ENCODE measurements at regions not wholly inside any gene's neighbourhood (a gene's known extent, or its start where the extent isn't known, plus 50 kb on each side); places are given as distances from the start of the nearest gene placed in this dataset.

DNA sequence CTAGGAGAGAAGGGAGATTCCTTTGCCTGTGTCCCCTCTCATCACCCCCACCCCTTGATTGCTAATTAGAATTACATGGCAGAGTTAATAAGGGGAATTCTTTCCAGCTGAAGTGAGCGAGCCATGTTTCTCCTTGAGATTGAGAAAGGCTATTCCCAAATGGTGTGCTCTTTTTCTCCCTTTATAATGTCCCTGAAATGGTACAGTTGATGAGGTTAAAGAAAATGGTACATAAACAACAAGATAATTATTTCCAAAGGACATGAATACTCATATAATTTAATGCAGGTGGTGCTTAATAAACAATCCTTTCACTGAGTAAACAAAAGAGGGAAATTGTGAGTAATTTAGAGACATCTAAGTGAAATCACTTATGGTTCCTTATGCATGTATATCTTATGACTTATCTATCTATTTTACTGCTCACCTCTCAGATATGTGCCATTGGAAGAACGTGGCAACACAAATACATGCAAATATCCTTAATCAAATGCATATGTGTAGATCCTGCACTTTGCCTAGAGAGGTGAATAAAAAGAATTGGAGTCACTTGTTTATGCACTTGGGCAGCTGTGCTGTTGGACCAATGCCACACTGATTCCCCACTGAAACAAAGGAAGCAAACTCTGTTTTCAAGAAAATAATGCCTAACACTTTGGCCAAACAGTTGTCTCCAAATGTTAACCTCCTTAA, 106.6 kb upstream of the WDR44 start:
- Histone ChIP-seq H3K27me3 (ENCODE audit: control insufficient read depth in 1 of 2, insufficient read depth in 2 of 2, low read length in 2 of 2) (no peaks in the 10 kb centered on the region), H4K20me1 (ENCODE audit: insufficient read depth, low read length) (no peaks in the 10 kb centered on the region), H3K9me3 (ENCODE audit: low read length) (no peaks in the 10 kb centered on the region), H3K9ac (ENCODE audit: insufficient read depth, low read depth, low read length) (no peak overlapping the region), H3K36me3 (replicated peaks in 1 of 2; ENCODE audit: control insufficient read depth in 1 of 2, insufficient read depth in 2 of 2, low read length in 2 of 2) (no peaks in the 10 kb centered on the region), H3K4me2 (ENCODE audit: low read depth, low read length) (no peak overlapping the region), H3K27ac (ENCODE audit: extremely low read length, insufficient read depth, low read length) (no peak overlapping the region), H3K79me2 (ENCODE audit: insufficient read depth, low read length) (no peaks in the 10 kb centered on the region), H2AFZ (ENCODE audit: low read length) (no peak overlapping the region), H3K4me1 (ENCODE audit: insufficient read depth, low read length) (no peaks in the 10 kb centered on the region), H3K4me3 (replicated peaks in 1 of 3; ENCODE audit: insufficient read depth in 1 of 3, low read depth in 2 of 3, low read length in 3 of 3) (no peak overlapping the region)
- intact Hi-C loops (cut with micrococcal nuclease; ENCODE audit: unreplicated experiment) = no loop called here
- no TSS peak for BruUV-seq (replicated peaks)
- in situ Hi-C loops (cut with HindIII; ENCODE audit: extremely low pct_ligation_motif_present, low pct_unique_long_range_greater_than_20kb) = no loop called here
- WGBS (ENCODE audit: low lambda C conversion rate) = 13% methylated on average over 2 of the region's 2 CpGs
- ATAC-seq (no peak), FAIRE-seq (no peak), DNase-seq (ENCODE audit: low spot score) (no peak)
- TF ChIP-seq, protein P1, sequence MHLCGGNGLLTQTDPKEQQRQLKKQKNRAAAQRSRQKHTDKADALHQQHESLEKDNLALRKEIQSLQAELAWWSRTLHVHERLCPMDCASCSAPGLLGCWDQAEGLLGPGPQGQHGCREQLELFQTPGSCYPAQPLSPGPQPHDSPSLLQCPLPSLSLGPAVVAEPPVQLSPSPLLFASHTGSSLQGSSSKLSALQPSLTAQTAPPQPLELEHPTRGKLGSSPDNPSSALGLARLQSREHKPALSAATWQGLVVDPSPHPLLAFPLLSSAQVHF (CRISPR knock-in tag; IDR thresholded peaks at IDR 0.05) = no peak
- TF ChIP-seq ZNF441 (CRISPR knock-in tag; IDR thresholded peaks at IDR 0.05; ENCODE audit: borderline replicate concordance) (no peak), ZNF577 (CRISPR knock-in tag; IDR thresholded peaks at IDR 0.05; ENCODE audit: borderline replicate concordance, low read depth) (no peak), ZNF225 (CRISPR knock-in tag; IDR thresholded peaks at IDR 0.05) (no peak), ZNF335 (CRISPR knock-in tag; IDR thresholded peaks at IDR 0.05) (no peak), SRF (IDR thresholded peaks at IDR 0.05; ENCODE audit: low read depth, low read length) (no peak), AKAP8 (CRISPR knock-in tag; IDR thresholded peaks at IDR 0.05) (no peak), FOXC1 (CRISPR knock-in tag; IDR thresholded peaks at IDR 0.05; ENCODE audit: borderline replicate concordance) (no peak), MYNN (CRISPR knock-in tag; IDR thresholded peaks at IDR 0.05; ENCODE audit: low read depth) (no peak), GABPA (IDR thresholded peaks at IDR 0.05; ENCODE audit: low read depth, low read length) (no peak), GABPA (CRISPR knock-in tag; IDR thresholded peaks at IDR 0.05; ENCODE audit: low read depth) (no peak), EP300 (IDR thresholded peaks at IDR 0.05; ENCODE audit: low read depth in 2 of 2, low read length in 2 of 2) (no peak), EP300 (CRISPR knock-in tag; IDR thresholded peaks at IDR 0.05; ENCODE audit: borderline replicate concordance) (no peak)
- TF ChIP-seq, protein P2, sequence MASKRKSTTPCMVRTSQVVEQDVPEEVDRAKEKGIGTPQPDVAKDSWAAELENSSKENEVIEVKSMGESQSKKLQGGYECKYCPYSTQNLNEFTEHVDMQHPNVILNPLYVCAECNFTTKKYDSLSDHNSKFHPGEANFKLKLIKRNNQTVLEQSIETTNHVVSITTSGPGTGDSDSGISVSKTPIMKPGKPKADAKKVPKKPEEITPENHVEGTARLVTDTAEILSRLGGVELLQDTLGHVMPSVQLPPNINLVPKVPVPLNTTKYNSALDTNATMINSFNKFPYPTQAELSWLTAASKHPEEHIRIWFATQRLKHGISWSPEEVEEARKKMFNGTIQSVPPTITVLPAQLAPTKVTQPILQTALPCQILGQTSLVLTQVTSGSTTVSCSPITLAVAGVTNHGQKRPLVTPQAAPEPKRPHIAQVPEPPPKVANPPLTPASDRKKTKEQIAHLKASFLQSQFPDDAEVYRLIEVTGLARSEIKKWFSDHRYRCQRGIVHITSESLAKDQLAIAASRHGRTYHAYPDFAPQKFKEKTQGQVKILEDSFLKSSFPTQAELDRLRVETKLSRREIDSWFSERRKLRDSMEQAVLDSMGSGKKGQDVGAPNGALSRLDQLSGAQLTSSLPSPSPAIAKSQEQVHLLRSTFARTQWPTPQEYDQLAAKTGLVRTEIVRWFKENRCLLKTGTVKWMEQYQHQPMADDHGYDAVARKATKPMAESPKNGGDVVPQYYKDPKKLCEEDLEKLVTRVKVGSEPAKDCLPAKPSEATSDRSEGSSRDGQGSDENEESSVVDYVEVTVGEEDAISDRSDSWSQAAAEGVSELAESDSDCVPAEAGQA (IDR thresholded peaks at IDR 0.05; ENCODE audit: low read depth) = no peak
- TF ChIP-seq, protein P2 (CRISPR knock-in tag; IDR thresholded peaks at IDR 0.05; ENCODE audit: borderline replicate concordance) = no peak
- TF ChIP-seq, protein P3, sequence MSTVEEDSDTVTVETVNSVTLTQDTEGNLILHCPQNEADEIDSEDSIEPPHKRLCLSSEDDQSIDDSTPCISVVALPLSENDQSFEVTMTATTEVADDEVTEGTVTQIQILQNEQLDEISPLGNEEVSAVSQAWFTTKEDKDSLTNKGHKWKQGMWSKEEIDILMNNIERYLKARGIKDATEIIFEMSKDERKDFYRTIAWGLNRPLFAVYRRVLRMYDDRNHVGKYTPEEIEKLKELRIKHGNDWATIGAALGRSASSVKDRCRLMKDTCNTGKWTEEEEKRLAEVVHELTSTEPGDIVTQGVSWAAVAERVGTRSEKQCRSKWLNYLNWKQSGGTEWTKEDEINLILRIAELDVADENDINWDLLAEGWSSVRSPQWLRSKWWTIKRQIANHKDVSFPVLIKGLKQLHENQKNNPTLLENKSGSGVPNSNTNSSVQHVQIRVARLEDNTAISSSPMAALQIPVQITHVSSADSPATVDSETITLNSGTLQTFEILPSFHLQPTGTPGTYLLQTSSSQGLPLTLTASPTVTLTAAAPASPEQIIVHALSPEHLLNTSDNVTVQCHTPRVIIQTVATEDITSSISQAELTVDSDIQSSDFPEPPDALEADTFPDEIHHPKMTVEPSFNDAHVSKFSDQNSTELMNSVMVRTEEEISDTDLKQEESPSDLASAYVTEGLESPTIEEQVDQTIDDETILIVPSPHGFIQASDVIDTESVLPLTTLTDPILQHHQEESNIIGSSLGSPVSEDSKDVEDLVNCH (CRISPR knock-in tag; IDR thresholded peaks at IDR 0.05) = no peak
- TF ChIP-seq, protein P4, sequence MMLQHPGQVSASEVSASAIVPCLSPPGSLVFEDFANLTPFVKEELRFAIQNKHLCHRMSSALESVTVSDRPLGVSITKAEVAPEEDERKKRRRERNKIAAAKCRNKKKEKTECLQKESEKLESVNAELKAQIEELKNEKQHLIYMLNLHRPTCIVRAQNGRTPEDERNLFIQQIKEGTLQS (CRISPR knock-in tag; IDR thresholded peaks at IDR 0.05) = no peak
- CTCF ChIA-PET (ENCODE audit: low intra/inter-chr PET ratio, low total read pairs) = no interaction called here
- POLR2A ChIA-PET = no interaction called here

All from HepG2 (cell line).